ENCODE measurements at regions not wholly inside any gene's neighbourhood (a gene's known extent, or its start where the extent isn't known, plus 50 kb on each side); places are given as distances from the start of the nearest gene placed in this dataset.

DNA sequence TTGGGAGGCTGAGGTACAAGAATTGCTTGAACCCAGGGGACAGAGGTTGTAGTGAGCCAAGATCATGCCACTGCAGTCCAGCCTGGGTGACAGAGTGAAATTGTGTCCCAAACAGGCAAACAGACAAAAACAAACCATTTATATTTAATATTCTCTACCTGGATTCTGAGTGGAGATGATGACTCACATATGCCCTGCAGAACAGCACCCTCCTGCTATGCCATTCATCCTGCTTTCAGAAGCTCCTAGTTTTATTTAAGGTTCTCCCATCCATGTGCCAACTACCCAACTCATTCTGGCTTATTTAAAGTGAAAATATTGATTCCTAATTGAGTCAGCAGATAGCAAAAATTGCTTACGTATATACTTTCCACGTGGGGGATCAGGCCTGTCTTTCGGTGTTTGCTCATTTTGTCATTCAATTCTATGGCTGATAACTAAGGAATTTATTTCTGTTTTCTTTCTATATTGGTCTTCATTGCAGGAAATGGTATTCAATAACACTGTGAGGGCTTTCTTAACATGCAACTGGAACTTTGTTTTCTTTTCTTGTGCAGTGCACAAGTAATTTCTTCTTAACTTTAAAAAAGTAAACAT, 459.1 kb upstream of the JAG1 start:
- DNase-seq (no peak), ATAC-seq (ENCODE audit: low read depth) (no peak)
- CTCF ChIA-PET: no interaction called here
- H3K4me3 Mint-ChIP-seq: no peak overlapping the region
- intact Hi-C loops (cut with micrococcal nuclease): no loop called here
- H3K27me3 Mint-ChIP-seq: no peaks in the 10 kb centered on the region
- no peaks in the 10 kb centered on the region for H3K4me1 Mint-ChIP-seq
- POLR2A ChIA-PET: no interaction called here
- H3K27ac Mint-ChIP-seq: no peak overlapping the region
- H3K9me3 Mint-ChIP-seq: no peaks in the 10 kb centered on the region
- no peaks in the 10 kb centered on the region for H3K36me3 Mint-ChIP-seq (ENCODE audit: low read depth)
- TF ChIP-seq, protein P1, sequence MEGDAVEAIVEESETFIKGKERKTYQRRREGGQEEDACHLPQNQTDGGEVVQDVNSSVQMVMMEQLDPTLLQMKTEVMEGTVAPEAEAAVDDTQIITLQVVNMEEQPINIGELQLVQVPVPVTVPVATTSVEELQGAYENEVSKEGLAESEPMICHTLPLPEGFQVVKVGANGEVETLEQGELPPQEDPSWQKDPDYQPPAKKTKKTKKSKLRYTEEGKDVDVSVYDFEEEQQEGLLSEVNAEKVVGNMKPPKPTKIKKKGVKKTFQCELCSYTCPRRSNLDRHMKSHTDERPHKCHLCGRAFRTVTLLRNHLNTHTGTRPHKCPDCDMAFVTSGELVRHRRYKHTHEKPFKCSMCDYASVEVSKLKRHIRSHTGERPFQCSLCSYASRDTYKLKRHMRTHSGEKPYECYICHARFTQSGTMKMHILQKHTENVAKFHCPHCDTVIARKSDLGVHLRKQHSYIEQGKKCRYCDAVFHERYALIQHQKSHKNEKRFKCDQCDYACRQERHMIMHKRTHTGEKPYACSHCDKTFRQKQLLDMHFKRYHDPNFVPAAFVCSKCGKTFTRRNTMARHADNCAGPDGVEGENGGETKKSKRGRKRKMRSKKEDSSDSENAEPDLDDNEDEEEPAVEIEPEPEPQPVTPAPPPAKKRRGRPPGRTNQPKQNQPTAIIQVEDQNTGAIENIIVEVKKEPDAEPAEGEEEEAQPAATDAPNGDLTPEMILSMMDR (IDR thresholded peaks at IDR 0.05): no peak

DNA sequence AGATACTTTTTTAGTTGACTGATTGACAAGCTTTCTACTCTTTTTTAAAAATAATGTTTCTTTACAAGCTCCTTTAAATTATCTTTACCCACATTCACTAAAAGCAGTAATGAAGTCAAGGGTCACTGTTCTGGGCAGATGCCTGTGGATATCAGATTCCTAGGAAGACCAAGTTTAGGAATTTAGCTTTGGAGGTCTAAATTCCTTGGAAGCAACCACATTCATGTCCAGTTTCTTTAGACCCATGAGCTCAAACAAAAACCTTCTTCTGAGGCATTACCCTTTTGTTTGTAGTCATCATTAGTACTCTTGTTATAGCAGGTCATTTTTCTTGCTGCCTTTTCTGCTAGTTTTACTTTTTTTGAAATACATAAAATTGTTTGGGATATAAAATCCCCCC, 462.9 kb upstream of the JAG1 start:
- TF ChIP-seq, protein P1 (IDR thresholded peaks at IDR 0.05): no peak
- no peak for DNase-seq
- Mint-ChIP-seq H3K36me3 (ENCODE audit: low read depth) (no peaks in the 10 kb centered on the region), H3K27me3 (no peaks in the 10 kb centered on the region), H3K9me3 (no peaks in the 10 kb centered on the region), H3K27ac (no peak overlapping the region), H3K4me1 (no peaks in the 10 kb centered on the region), H3K4me3 (no peak overlapping the region)
- ChIA-PET POLR2A (no interaction called here), CTCF (no interaction called here)
- intact Hi-C loops (cut with micrococcal nuclease): no loop called here
- ATAC-seq (ENCODE audit: low read depth): no peak

DNA sequence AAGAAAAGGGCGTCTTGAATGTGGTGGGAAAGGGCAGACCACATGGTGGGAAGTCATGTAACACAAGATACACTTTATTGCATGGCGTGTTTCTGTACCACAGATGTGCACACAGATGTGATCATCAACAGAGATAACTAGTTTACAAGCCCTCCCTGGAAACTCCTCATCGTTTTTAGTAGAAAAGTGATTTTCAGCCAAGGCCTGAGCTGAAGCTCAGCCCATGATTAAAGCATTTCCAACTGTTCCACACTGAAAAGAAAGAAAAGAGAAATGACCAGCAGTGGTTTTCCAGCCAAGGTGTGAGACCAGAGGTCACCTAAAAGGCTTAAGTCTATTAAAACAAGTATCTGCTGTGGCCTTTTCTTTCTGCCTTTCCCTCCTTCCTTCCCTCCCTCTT, 463.9 kb upstream of the JAG1 start:
- CTCF ChIA-PET: no interaction called here
- no peak for DNase-seq
- no peak for ATAC-seq (ENCODE audit: low read depth)
- Mint-ChIP-seq H3K9me3 (peaks cover 6% of the 10 kb centered on the region), H3K27ac (no peak overlapping the region), H3K4me3 (no peak overlapping the region), H3K27me3 (no peaks in the 10 kb centered on the region), H3K36me3 (ENCODE audit: low read depth) (no peaks in the 10 kb centered on the region), H3K4me1 (no peaks in the 10 kb centered on the region)
- TF ChIP-seq, protein P1 (IDR thresholded peaks at IDR 0.05): no peak
- intact Hi-C loops (cut with micrococcal nuclease): no loop called here
- POLR2A ChIA-PET: no interaction called here

DNA sequence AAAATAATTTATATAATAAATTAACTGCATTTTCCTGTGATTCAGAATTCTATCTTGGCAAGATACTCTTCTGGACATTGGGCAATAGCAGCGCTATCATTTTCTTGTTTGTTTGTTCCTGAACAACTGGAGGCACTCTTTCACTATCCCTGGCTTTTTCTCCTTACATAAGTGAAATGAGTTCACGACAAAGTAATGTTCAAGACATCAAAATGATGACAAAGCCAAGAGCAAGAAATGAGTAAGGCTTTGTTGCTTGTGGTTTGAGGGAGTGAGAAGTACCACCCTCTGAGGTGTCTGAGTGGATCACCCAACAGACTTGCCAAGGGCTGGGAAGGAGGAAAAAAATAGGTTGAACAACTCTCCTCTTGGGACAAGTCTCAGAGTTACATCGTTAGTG, 466.6 kb upstream of the JAG1 start:
- H3K27me3 Mint-ChIP-seq: no peaks in the 10 kb centered on the region
- intact Hi-C loops (cut with micrococcal nuclease): no loop called here
- no peaks in the 10 kb centered on the region for H3K36me3 Mint-ChIP-seq (ENCODE audit: low read depth)
- ChIA-PET POLR2A (no interaction called here), CTCF (no interaction called here)
- H3K4me3 Mint-ChIP-seq: no peak overlapping the region
- DNase-seq (no peak), ATAC-seq (ENCODE audit: low read depth) (no peak)
- no peaks in the 10 kb centered on the region for H3K4me1 Mint-ChIP-seq
- no peak overlapping the region for H3K27ac Mint-ChIP-seq
- TF ChIP-seq, protein P1 (IDR thresholded peaks at IDR 0.05): no peak
- H3K9me3 Mint-ChIP-seq: peaks cover 6% of the 10 kb centered on the region

DNA sequence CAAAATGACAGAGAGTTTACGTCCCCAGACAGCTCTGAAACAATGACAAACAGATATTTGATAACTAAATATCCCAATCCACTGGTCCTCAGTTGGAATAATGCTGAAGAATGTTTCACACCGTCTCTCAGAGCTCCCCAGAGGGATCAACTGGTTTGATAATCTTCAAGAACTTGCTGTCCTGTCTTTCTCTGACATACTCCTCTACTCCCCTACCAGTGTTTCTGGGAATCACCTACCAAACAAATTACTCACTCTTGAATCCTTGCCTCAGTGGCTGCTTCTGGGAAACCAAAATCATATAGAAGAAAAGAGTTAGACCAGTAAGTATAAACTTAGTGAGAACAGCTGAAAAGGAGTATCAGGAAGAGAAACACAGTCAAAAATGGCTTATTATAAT, 469.7 kb upstream of the JAG1 start:
- no peak overlapping the region for H3K27ac Mint-ChIP-seq
- ATAC-seq (ENCODE audit: low read depth): no peak
- no peaks in the 10 kb centered on the region for H3K36me3 Mint-ChIP-seq (ENCODE audit: low read depth)
- intact Hi-C loops (cut with micrococcal nuclease): no loop called here
- ChIA-PET CTCF (no interaction called here), POLR2A (no interaction called here)
- no peak for DNase-seq
- no peaks in the 10 kb centered on the region for H3K4me1 Mint-ChIP-seq
- peaks cover 6% of the 10 kb centered on the region for H3K9me3 Mint-ChIP-seq
- no peak overlapping the region for H3K4me3 Mint-ChIP-seq
- no peaks in the 10 kb centered on the region for H3K27me3 Mint-ChIP-seq
- TF ChIP-seq, protein P1 (IDR thresholded peaks at IDR 0.05): no peak

Measured in activated B cell treated with CpG ODN at 0.5 μM for 24 hours (primary cell).